Endothelial cell (in vitro differentiated cells): ENCODE measurements at regions not wholly inside any gene's neighbourhood (a gene's known extent, or its start where the extent isn't known, plus 50 kb on each side); places are given as distances from the start of the nearest gene placed in this dataset.

Experiments used
- DNase-seq: peaks from one replicate; pipeline ENCODE4 v3.0.0; 2021; ENCODE audit warnings: low spot score
- H3K27ac Mint-ChIP-seq: one replicate; pipeline ENCODE4 v1.8.0; 2021; ENCODE audit warnings: mixed read lengths, inconsistent platforms; ENCODE audit not compliant: unreplicated experiment
- H3K27me3 Mint-ChIP-seq: one replicate; pipeline ENCODE4 v1.8.0; 2021; ENCODE audit warnings: mild to moderate bottlenecking, moderate library complexity, mixed read lengths, inconsistent platforms; ENCODE audit not compliant: unreplicated experiment
- H3K36me3 Mint-ChIP-seq: one replicate; pipeline ENCODE4 v1.8.0; 2021; ENCODE audit warnings: mild to moderate bottlenecking, low read depth, mixed read lengths, inconsistent platforms; ENCODE audit not compliant: unreplicated experiment
- H3K4me1 Mint-ChIP-seq: one replicate; pipeline ENCODE4 v1.8.0; 2021; ENCODE audit warnings: mild to moderate bottlenecking, mixed read lengths, inconsistent platforms; ENCODE audit not compliant: unreplicated experiment
- H3K4me3 Mint-ChIP-seq: one replicate; pipeline ENCODE4 v1.8.0; 2021; ENCODE audit warnings: mild to moderate bottlenecking, mixed read lengths, inconsistent platforms; ENCODE audit not compliant: unreplicated experiment
- H3K9me3 Mint-ChIP-seq: one replicate; pipeline ENCODE4 v1.8.0; 2021; ENCODE audit warnings: mixed read lengths, inconsistent platforms; ENCODE audit not compliant: unreplicated experiment
- TF ChIP-seq, protein P1 (sequence below): fragments of 200-600 bp; sonication (generic); IDR thresholded peaks from one replicate; pipeline ENCODE4 v1.5.0; 2021; ENCODE audit warnings: antibody characterized with exemption; ENCODE audit not compliant: unreplicated experiment

DNA sequence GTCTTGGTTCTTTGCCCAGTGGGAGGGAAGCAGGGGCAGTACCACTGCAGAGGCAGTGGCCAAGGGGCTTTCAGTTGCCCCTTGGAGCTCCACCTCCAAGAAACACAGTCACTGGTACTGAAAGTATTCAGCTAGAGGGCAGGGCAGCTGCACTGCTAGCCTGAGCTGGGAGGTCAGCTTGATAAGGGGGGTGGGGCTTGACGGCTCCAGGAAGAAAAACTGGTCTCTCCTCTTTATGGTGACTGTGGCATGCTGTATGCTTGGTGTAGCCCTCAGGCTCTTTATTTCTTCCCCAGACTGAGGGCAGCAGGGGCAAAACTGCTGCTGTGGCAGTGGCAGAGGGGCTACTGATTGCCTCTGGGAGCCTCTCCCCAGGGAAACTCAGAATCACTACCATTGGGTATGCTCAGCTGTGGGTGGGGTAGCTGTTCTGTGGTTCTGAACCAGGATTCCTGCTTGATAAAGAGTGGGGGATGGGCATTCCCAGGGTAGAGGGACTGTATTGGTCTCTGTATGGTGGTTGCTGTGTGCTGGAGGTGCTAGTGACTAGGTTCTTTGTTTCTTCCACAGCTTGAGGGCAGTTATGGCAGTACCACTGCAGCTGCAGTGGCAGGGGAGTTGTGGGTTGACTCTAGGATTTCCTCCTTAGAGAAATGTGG, 134.6 kb upstream of the SCN7A start:
- H3K36me3 Mint-ChIP-seq: no peaks in the 10 kb centered on the region
- H3K4me1 Mint-ChIP-seq: peaks cover 26% of the 10 kb centered on the region
- H3K27ac Mint-ChIP-seq: no peak overlapping the region
- no peak overlapping the region for H3K4me3 Mint-ChIP-seq
- H3K27me3 Mint-ChIP-seq: no peaks in the 10 kb centered on the region
- no peak for DNase-seq
- no peaks in the 10 kb centered on the region for H3K9me3 Mint-ChIP-seq
- TF ChIP-seq, protein P1, sequence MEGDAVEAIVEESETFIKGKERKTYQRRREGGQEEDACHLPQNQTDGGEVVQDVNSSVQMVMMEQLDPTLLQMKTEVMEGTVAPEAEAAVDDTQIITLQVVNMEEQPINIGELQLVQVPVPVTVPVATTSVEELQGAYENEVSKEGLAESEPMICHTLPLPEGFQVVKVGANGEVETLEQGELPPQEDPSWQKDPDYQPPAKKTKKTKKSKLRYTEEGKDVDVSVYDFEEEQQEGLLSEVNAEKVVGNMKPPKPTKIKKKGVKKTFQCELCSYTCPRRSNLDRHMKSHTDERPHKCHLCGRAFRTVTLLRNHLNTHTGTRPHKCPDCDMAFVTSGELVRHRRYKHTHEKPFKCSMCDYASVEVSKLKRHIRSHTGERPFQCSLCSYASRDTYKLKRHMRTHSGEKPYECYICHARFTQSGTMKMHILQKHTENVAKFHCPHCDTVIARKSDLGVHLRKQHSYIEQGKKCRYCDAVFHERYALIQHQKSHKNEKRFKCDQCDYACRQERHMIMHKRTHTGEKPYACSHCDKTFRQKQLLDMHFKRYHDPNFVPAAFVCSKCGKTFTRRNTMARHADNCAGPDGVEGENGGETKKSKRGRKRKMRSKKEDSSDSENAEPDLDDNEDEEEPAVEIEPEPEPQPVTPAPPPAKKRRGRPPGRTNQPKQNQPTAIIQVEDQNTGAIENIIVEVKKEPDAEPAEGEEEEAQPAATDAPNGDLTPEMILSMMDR: no peak

DNA sequence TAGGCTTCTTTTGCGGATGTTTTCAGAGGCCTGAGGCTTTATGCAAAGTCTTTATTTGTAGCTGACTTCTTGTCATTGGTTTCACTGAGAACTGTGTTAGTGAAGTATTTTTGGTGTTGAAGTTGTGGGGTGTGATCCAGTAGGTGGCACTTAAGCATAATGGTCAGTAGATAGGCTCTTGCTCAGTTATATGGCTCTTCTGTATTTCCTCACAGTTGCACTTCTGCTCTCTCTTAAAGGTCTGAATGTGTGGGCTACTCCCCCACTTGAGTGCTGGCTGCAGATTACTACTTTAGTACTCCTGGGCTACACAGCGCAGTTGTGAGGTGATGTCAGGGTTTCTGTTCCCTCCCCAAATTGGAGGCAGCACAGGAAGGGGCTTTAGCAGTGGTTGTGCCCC, 133.8 kb upstream of the SCN7A start:
- Mint-ChIP-seq H3K9me3 (no peaks in the 10 kb centered on the region), H3K27ac (no peak overlapping the region), H3K27me3 (no peaks in the 10 kb centered on the region), H3K4me3 (no peak overlapping the region), H3K36me3 (no peaks in the 10 kb centered on the region), H3K4me1 (peaks cover 19% of the 10 kb centered on the region)
- TF ChIP-seq, protein P1: no peak
- no peak for DNase-seq

DNA sequence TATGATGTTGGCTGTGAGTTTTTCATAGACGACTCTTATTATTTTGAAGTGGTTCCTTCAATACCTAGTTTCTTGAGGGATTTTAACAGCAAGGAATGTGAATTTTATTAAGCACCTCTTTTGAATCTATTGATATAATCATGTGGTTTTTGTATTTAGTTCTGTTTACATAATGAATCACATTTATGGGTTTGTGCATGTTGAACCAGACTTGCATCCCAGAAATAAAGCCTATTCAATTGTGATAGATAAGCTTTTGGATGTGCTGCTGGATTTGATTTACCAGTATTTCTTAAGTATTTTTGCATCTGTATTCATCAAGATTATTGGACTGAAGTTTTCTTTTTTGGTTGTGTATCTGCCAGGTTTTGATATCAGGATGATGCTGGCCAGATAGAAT, 131.6 kb upstream of the SCN7A start:
- Mint-ChIP-seq H3K27me3 (no peaks in the 10 kb centered on the region), H3K9me3 (no peaks in the 10 kb centered on the region), H3K36me3 (no peaks in the 10 kb centered on the region), H3K27ac (no peak overlapping the region), H3K4me3 (no peak overlapping the region), H3K4me1 (no peaks in the 10 kb centered on the region)
- TF ChIP-seq, protein P1: no peak
- no peak for DNase-seq

DNA sequence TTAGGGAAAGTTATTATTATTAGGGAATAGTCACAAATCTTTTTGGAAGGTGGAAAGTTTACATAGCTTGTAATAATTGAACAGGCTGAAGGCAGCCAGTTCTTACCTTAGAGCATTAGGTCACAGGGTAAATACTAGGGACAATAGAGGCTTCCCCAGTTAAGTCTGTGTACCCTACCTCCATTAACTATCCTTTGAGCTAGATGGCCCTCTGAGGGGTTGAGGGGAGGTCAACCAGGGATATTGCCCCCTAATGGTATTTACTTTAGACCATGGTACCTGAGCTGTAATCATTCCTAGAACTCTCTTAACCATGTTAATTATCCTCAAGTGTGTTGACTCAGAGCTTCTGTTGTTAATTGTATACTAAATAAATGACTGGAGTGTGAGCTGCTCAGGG, 120.5 kb upstream of the SCN7A start:
- H3K4me3 Mint-ChIP-seq: no peak overlapping the region
- H3K27ac Mint-ChIP-seq: no peak overlapping the region
- H3K27me3 Mint-ChIP-seq: peaks cover 3% of the 10 kb centered on the region
- H3K36me3 Mint-ChIP-seq: peaks cover 3% of the 10 kb centered on the region
- no peak for DNase-seq
- H3K9me3 Mint-ChIP-seq: no peaks in the 10 kb centered on the region
- TF ChIP-seq, protein P1: no peak
- H3K4me1 Mint-ChIP-seq: peaks cover 17% of the 10 kb centered on the region

DNA sequence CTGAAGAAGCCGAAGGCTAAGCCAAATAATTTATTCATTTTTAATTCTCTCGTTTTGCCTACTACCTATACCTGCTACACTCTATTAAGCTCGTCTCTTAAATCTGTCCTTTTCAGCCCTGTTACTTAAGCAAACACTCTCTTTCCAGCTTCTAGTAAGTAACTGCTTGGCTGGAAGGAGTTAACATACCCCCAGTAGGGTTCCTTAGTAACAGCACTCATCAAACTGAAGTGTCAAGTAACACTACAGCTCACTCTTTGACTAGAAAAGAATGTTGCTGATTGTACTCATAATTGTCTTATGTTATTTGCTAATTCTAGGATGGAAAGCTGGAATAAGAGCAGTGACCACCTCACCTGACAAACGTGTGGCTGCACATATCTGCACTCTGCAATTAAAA, 120.0 kb upstream of the SCN7A start:
- Mint-ChIP-seq H3K27me3 (peaks cover 3% of the 10 kb centered on the region), H3K9me3 (no peaks in the 10 kb centered on the region), H3K36me3 (peaks cover 3% of the 10 kb centered on the region), H3K27ac (no peak overlapping the region), H3K4me3 (no peak overlapping the region), H3K4me1 (peaks cover 17% of the 10 kb centered on the region)
- TF ChIP-seq, protein P1: no peak
- no peak for DNase-seq
